ENCODE measurements at regions not wholly inside any gene's neighbourhood (a gene's known extent, or its start where the extent isn't known, plus 50 kb on each side); places are given as distances from the start of the nearest gene placed in this dataset.

GRCh38 chr20:25749649-25750048, 53.0 kb upstream of the ZNF337 start:
- no peak for DNase-seq
- no peak overlapping the region for H3K27ac ChIP-seq
- H3K4me3 ChIP-seq (ENCODE audit: low read depth, low read length): no peak overlapping the region
- no peaks in the 10 kb centered on the region for H3K27me3 ChIP-seq (ENCODE audit: insufficient read depth, low read depth, severe bottlenecking)
- H3K9me3 ChIP-seq (ENCODE audit: severe bottlenecking): no peaks in the 10 kb centered on the region
- H3K36me3 ChIP-seq: no peaks in the 10 kb centered on the region
- TF ChIP-seq, protein P1, sequence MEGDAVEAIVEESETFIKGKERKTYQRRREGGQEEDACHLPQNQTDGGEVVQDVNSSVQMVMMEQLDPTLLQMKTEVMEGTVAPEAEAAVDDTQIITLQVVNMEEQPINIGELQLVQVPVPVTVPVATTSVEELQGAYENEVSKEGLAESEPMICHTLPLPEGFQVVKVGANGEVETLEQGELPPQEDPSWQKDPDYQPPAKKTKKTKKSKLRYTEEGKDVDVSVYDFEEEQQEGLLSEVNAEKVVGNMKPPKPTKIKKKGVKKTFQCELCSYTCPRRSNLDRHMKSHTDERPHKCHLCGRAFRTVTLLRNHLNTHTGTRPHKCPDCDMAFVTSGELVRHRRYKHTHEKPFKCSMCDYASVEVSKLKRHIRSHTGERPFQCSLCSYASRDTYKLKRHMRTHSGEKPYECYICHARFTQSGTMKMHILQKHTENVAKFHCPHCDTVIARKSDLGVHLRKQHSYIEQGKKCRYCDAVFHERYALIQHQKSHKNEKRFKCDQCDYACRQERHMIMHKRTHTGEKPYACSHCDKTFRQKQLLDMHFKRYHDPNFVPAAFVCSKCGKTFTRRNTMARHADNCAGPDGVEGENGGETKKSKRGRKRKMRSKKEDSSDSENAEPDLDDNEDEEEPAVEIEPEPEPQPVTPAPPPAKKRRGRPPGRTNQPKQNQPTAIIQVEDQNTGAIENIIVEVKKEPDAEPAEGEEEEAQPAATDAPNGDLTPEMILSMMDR (IDR thresholded peaks at IDR 0.05; ENCODE audit: low read depth, low read length): no peak
